Stimulated activated naive CD8-positive, alpha-beta T cell treated with anti-CD3 and anti-CD28 coated beads, Interleukin-15, amount 100 ng/mL, for 72 hours (primary cell): ENCODE measurements at regions not wholly inside any gene's neighbourhood (a gene's known extent, or its start where the extent isn't known, plus 50 kb on each side); places are given as distances from the start of the nearest gene placed in this dataset.

ENCODE experiments used
- ATAC-seq: fragments of 150-1000 bp; cut with Tn5 transposase; 2 replicates; pipeline ENCODE4 v1.10.0; 2021; ENCODE audit warnings: mild to moderate bottlenecking, moderate library complexity
- DNase-seq, 2 donors: peaks; one replicate each; pipeline ENCODE4 v3.0.0; 2021 to 2022
- H3K27ac Mint-ChIP-seq, 2 donors: one replicate each; pipeline ENCODE4 v1.8.0; 2022; ENCODE audit warnings: mild to moderate bottlenecking in 2 of 2, mixed read lengths in 2 of 2, moderate library complexity in 2 of 2
- H3K27me3 Mint-ChIP-seq: one replicate; pipeline ENCODE4 v1.8.0; 2022; ENCODE audit warnings: mixed read lengths
- H3K4me1 Mint-ChIP-seq: one replicate; pipeline ENCODE4 v1.8.0; 2022; ENCODE audit warnings: mild to moderate bottlenecking, mixed read lengths
- H3K4me3 Mint-ChIP-seq, 2 donors: one replicate each; pipeline ENCODE4 v1.8.0; 2022; ENCODE audit warnings: mild to moderate bottlenecking in 2 of 2, mixed read lengths in 2 of 2, moderate library complexity in 1 of 2
- H3K9me3 Mint-ChIP-seq, 2 donors: one replicate each; pipeline ENCODE4 v1.8.0; 2022; ENCODE audit warnings: mixed read lengths in 2 of 2

GRCh38 chr9:81108821-81109220 lies 580.5 kb downstream of the TLE1 start:
- Mint-ChIP-seq H3K27me3 (peaks cover 23% of the 10 kb centered on the region), H3K4me3 (no peak overlapping the region), H3K4me1 (peaks cover 12% of the 10 kb centered on the region), H3K9me3 (no peaks in the 10 kb centered on the region), H3K27ac (no peak overlapping the region)
- no peak for DNase-seq
- ATAC-seq = no peak

- Mint-ChIP-seq H3K27ac (no peak overlapping the region), H3K4me1 (peaks cover 7% of the 10 kb centered on the region), H3K4me3 (no peak overlapping the region), H3K9me3 (no peaks in the 10 kb centered on the region), H3K27me3 (peaks cover 23% of the 10 kb centered on the region)
- ATAC-seq (no peak), DNase-seq (no peak)
Observed at GRCh38 chr9:81108391-81108790, 581.0 kb downstream of the TLE1 start.

- DNase-seq (no peak), ATAC-seq (no peak)
- peaks cover 7 to 11% of the 10 kb centered on the region in 2 donors for H3K9me3 Mint-ChIP-seq
- no peak overlapping the region for H3K4me3 Mint-ChIP-seq
- H3K4me1 Mint-ChIP-seq = no peaks in the 10 kb centered on the region
- H3K27ac Mint-ChIP-seq = no peak overlapping the region
- H3K27me3 Mint-ChIP-seq = peaks cover 23% of the 10 kb centered on the region
Observed at GRCh38 chr9:81103597-81104471, 585.5 kb downstream of the TLE1 start.

GRCh38 chr9:81097131-81097847 lies 592.1 kb downstream of the TLE1 start:
- Mint-ChIP-seq H3K27ac (no peak overlapping the region), H3K4me1 (no peaks in the 10 kb centered on the region), H3K27me3 (no peaks in the 10 kb centered on the region), H3K9me3 (peaks cover 12 to 13% of the 10 kb centered on the region in 2 donors), H3K4me3 (no peak overlapping the region)
- no peak for ATAC-seq
- DNase-seq = no peak

- DNase-seq = no peak
- H3K4me3 Mint-ChIP-seq = no peak overlapping the region
- H3K4me1 Mint-ChIP-seq = no peaks in the 10 kb centered on the region
- no peaks in the 10 kb centered on the region for H3K27me3 Mint-ChIP-seq
- H3K9me3 Mint-ChIP-seq = peaks cover 12 to 13% of the 10 kb centered on the region in 2 donors
- no peak for ATAC-seq
- H3K27ac Mint-ChIP-seq = no peak overlapping the region
Observed at GRCh38 chr9:81096625-81097024, 592.7 kb downstream of the TLE1 start.

GRCh38 chr9:81092057-81092456 lies 597.3 kb downstream of the TLE1 start:
- no peak for ATAC-seq
- no peak overlapping the region for H3K27ac Mint-ChIP-seq
- no peak for DNase-seq
- no peaks in the 10 kb centered on the region for H3K4me1 Mint-ChIP-seq
- no peaks in the 10 kb centered on the region for H3K27me3 Mint-ChIP-seq
- H3K4me3 Mint-ChIP-seq = no peak overlapping the region
- H3K9me3 Mint-ChIP-seq = no peaks in the 10 kb centered on the region

GRCh38 chr9:81088341-81088740 lies 601.0 kb downstream of the TLE1 start:
- Mint-ChIP-seq H3K27ac (no peak overlapping the region), H3K9me3 (no peaks in the 10 kb centered on the region), H3K4me3 (no peak overlapping the region), H3K4me1 (no peaks in the 10 kb centered on the region), H3K27me3 (no peaks in the 10 kb centered on the region)
- DNase-seq = no peak
- no peak for ATAC-seq

- H3K27me3 Mint-ChIP-seq = no peaks in the 10 kb centered on the region
- H3K9me3 Mint-ChIP-seq = no peaks in the 10 kb centered on the region
- ATAC-seq = no peak
Observed at GRCh38 chr9:81086416-81086815, 602.9 kb downstream of the TLE1 start.

GRCh38 chr9:81083854-81084512 lies 605.4 kb downstream of the TLE1 start:
- no peak for DNase-seq
- no peak for ATAC-seq
- no peak overlapping the region for H3K4me3 Mint-ChIP-seq
- no peaks in the 10 kb centered on the region for H3K27me3 Mint-ChIP-seq
- no peak overlapping the region for H3K27ac Mint-ChIP-seq
- H3K4me1 Mint-ChIP-seq = no peaks in the 10 kb centered on the region
- no peaks in the 10 kb centered on the region for H3K9me3 Mint-ChIP-seq

More at GRCh38 chr9:81086416-81086815, 602.9 kb downstream of the TLE1 start:
- Mint-ChIP-seq H3K4me3 (no peak overlapping the region), H3K4me1 (no peaks in the 10 kb centered on the region), H3K27ac (no peak overlapping the region)
- DNase-seq = no peak

GRCh38 chr9:81083067-81083466 lies 606.3 kb downstream of the TLE1 start:
- ATAC-seq (no peak), DNase-seq (no peak)
- no peaks in the 10 kb centered on the region for H3K27me3 Mint-ChIP-seq
- H3K9me3 Mint-ChIP-seq = no peaks in the 10 kb centered on the region
- no peak overlapping the region for H3K4me3 Mint-ChIP-seq
- H3K4me1 Mint-ChIP-seq = no peaks in the 10 kb centered on the region
- H3K27ac Mint-ChIP-seq = no peak overlapping the region

- H3K4me1 Mint-ChIP-seq = no peaks in the 10 kb centered on the region
- no peak overlapping the region for H3K4me3 Mint-ChIP-seq
- H3K27me3 Mint-ChIP-seq = no peaks in the 10 kb centered on the region
- no peaks in the 10 kb centered on the region for H3K9me3 Mint-ChIP-seq
- DNase-seq = no peak
- ATAC-seq = no peak
- H3K27ac Mint-ChIP-seq = no peak overlapping the region
Observed at GRCh38 chr9:81082221-81082620, 607.1 kb downstream of the TLE1 start.

- H3K4me1 Mint-ChIP-seq = no peaks in the 10 kb centered on the region
- H3K27me3 Mint-ChIP-seq = no peaks in the 10 kb centered on the region
- ATAC-seq (no peak), DNase-seq (no peak)
- no peak overlapping the region for H3K27ac Mint-ChIP-seq
- no peaks in the 10 kb centered on the region for H3K9me3 Mint-ChIP-seq
- no peak overlapping the region for H3K4me3 Mint-ChIP-seq
Observed at GRCh38 chr9:81080900-81081299, 608.4 kb downstream of the TLE1 start.

GRCh38 chr9:81080185-81080584 lies 609.2 kb downstream of the TLE1 start:
- H3K27me3 Mint-ChIP-seq = no peaks in the 10 kb centered on the region
- no peaks in the 10 kb centered on the region for H3K4me1 Mint-ChIP-seq
- DNase-seq (no peak), ATAC-seq (no peak)
- no peaks in the 10 kb centered on the region for H3K9me3 Mint-ChIP-seq
- H3K27ac Mint-ChIP-seq = no peak overlapping the region
- no peak overlapping the region for H3K4me3 Mint-ChIP-seq

- Mint-ChIP-seq H3K4me3 (no peak overlapping the region), H3K4me1 (no peaks in the 10 kb centered on the region), H3K9me3 (no peaks in the 10 kb centered on the region), H3K27ac (no peak overlapping the region), H3K27me3 (no peaks in the 10 kb centered on the region)
- DNase-seq = no peak
- ATAC-seq = no peak
Observed at GRCh38 chr9:81079055-81079454, 610.3 kb downstream of the TLE1 start.

- no peak overlapping the region for H3K27ac Mint-ChIP-seq
- no peak for DNase-seq
- no peak for ATAC-seq
- H3K4me1 Mint-ChIP-seq = no peaks in the 10 kb centered on the region
- H3K4me3 Mint-ChIP-seq = no peak overlapping the region
- no peaks in the 10 kb centered on the region for H3K27me3 Mint-ChIP-seq
- H3K9me3 Mint-ChIP-seq = no peaks in the 10 kb centered on the region
Observed at GRCh38 chr9:81078555-81078954, 610.8 kb downstream of the TLE1 start.

GRCh38 chr9:81077572-81077971 lies 611.8 kb downstream of the TLE1 start:
- ATAC-seq (no peak), DNase-seq (no peak)
- no peaks in the 10 kb centered on the region for H3K4me1 Mint-ChIP-seq
- no peak overlapping the region for H3K4me3 Mint-ChIP-seq
- no peaks in the 10 kb centered on the region for H3K9me3 Mint-ChIP-seq
- no peak overlapping the region for H3K27ac Mint-ChIP-seq
- H3K27me3 Mint-ChIP-seq = no peaks in the 10 kb centered on the region
